Retinal pigment epithelial cell (primary cell): ENCODE measurements at regions not wholly inside any gene's neighbourhood (a gene's known extent, or its start where the extent isn't known, plus 50 kb on each side); places are given as distances from the start of the nearest gene placed in this dataset.

Experiments
- DNase-seq: peaks from one replicate; pipeline ENCODE4 v3.0.0-alpha.2; 2010; ENCODE audit warnings: low read depth
- H3K4me3 ChIP-seq: 2 replicates; pipeline ENCODE4 v1.5.1; 2011; ENCODE audit warnings: mild to moderate bottlenecking, low read length, control low read depth, moderate library complexity
- CTCF ChIP-seq: conservative IDR thresholded peaks from 2 replicates; pipeline ENCODE4 v1.5.1; 2011; ENCODE audit warnings: low read depth, low read length, control low read depth, inconsistent platforms

GRCh38 chr12:91965781-91966180, 179.9 kb downstream of the BTG1 start:
- no peak for DNase-seq
- H3K4me3 ChIP-seq, result no peak overlapping the region
- no peak for TF ChIP-seq CTCF

GRCh38 chr12:91964501-91964900, 181.1 kb downstream of the BTG1 start:
- H3K4me3 ChIP-seq, result no peak overlapping the region
- no peak for DNase-seq
- no peak for TF ChIP-seq CTCF

GRCh38 chr12:91959220-91959619, 186.4 kb downstream of the BTG1 start:
- no peak for DNase-seq
- no peak for TF ChIP-seq CTCF
- H3K4me3 ChIP-seq, result no peak overlapping the region

GRCh38 chr12:91958816-91959215, 186.8 kb downstream of the BTG1 start:
- DNase-seq, result peak; percentile 37
- H3K4me3 ChIP-seq, result no peak overlapping the region
- TF ChIP-seq CTCF, result no peak

- no peak overlapping the region for H3K4me3 ChIP-seq
- TF ChIP-seq CTCF, result no peak
- no peak for DNase-seq
These were observed 190.9 kb downstream of the BTG1 start for GRCh38 chr12:91954747-91955146.

- H3K4me3 ChIP-seq, result no peak overlapping the region
- TF ChIP-seq CTCF, result no peak
- no peak for DNase-seq
These were observed 191.3 kb downstream of the BTG1 start for GRCh38 chr12:91954326-91954725.

- DNase-seq, result no peak
- H3K4me3 ChIP-seq, result no peak overlapping the region
- TF ChIP-seq CTCF, result no peak
These were observed 192.7 kb downstream of the BTG1 start for GRCh38 chr12:91952916-91953315.
